BE2C (cell line): ENCODE measurements at regions not wholly inside any gene's neighbourhood (a gene's known extent, or its start where the extent isn't known, plus 50 kb on each side); places are given as distances from the start of the nearest gene placed in this dataset.

Experiments used
- DNase-seq: peaks from one replicate; pipeline ENCODE4 v3.0.0-alpha.2; 2020
- H3K27me3 ChIP-seq: fragments of 250-450 bp; sonication (Bioruptor Pico); 2 replicates; pipeline ENCODE4 v1.5.1; 2020; ENCODE audit warnings: mild to moderate bottlenecking
- H3K36me3 ChIP-seq: fragments of 250-450 bp; sonication (Bioruptor Pico); 2 replicates; pipeline ENCODE4 v1.5.1; 2020; ENCODE audit warnings: mild to moderate bottlenecking
- H3K4me1 ChIP-seq: fragments of 250-450 bp; sonication (Bioruptor Pico); 2 replicates; pipeline ENCODE4 v1.5.1; 2020
- H3K4me3 ChIP-seq: 2 replicates; pipeline ENCODE4 v1.5.1; 2011; ENCODE audit warnings: low read depth, low read length
- H3K9me3 ChIP-seq: fragments of 250-450 bp; sonication (Bioruptor Pico); 2 replicates; pipeline ENCODE4 v1.5.1; 2020
- CTCF ChIP-seq: IDR thresholded peaks from 2 replicates; pipeline ENCODE4 v1.5.1; 2012; ENCODE audit warnings: mild to moderate bottlenecking, low read depth, low read length

- TF ChIP-seq CTCF, result no peak
- Histone ChIP-seq H3K4me3 (no peak overlapping the region), H3K9me3 (no peaks in the 10 kb centered on the region), H3K4me1 (no peaks in the 10 kb centered on the region), H3K27me3 (no peaks in the 10 kb centered on the region), H3K36me3 (no peaks in the 10 kb centered on the region)
- no peak for DNase-seq
Measured at GRCh38 chrX:149208307-149208706, 296.8 kb downstream of the IDS start.

- H3K9me3 ChIP-seq, result no peaks in the 10 kb centered on the region
- no peaks in the 10 kb centered on the region for H3K36me3 ChIP-seq
- no peak for DNase-seq
- no peaks in the 10 kb centered on the region for H3K27me3 ChIP-seq
- H3K4me3 ChIP-seq, result no peak overlapping the region
- H3K4me1 ChIP-seq, result no peaks in the 10 kb centered on the region
- no peak for TF ChIP-seq CTCF
Measured at GRCh38 chrX:149207518-149207917, 297.6 kb downstream of the IDS start.

GRCh38 chrX:149205937-149206336 lies 299.2 kb downstream of the IDS start:
- Histone ChIP-seq H3K36me3 (no peaks in the 10 kb centered on the region), H3K4me3 (no peak overlapping the region), H3K9me3 (no peaks in the 10 kb centered on the region), H3K27me3 (no peaks in the 10 kb centered on the region), H3K4me1 (no peaks in the 10 kb centered on the region)
- TF ChIP-seq CTCF, result no peak
- no peak for DNase-seq

GRCh38 chrX:149205081-149205480 lies 300.0 kb downstream of the IDS start:
- Histone ChIP-seq H3K9me3 (no peaks in the 10 kb centered on the region), H3K36me3 (no peaks in the 10 kb centered on the region), H3K4me1 (no peaks in the 10 kb centered on the region), H3K4me3 (no peak overlapping the region), H3K27me3 (no peaks in the 10 kb centered on the region)
- no peak for DNase-seq
- TF ChIP-seq CTCF, result no peak

GRCh38 chrX:149199734-149200133 lies 305.4 kb downstream of the IDS start:
- no peak for TF ChIP-seq CTCF
- Histone ChIP-seq H3K36me3 (no peaks in the 10 kb centered on the region), H3K27me3 (no peaks in the 10 kb centered on the region), H3K4me1 (no peaks in the 10 kb centered on the region), H3K9me3 (no peaks in the 10 kb centered on the region), H3K4me3 (no peak overlapping the region)
- no peak for DNase-seq

GRCh38 chrX:149198980-149199732 lies 305.9 kb downstream of the IDS start:
- no peaks in the 10 kb centered on the region for H3K9me3 ChIP-seq
- TF ChIP-seq CTCF, result no peak
- no peaks in the 10 kb centered on the region for H3K27me3 ChIP-seq
- no peaks in the 10 kb centered on the region for H3K36me3 ChIP-seq
- DNase-seq, result no peak
- H3K4me3 ChIP-seq, result no peak overlapping the region
- no peaks in the 10 kb centered on the region for H3K4me1 ChIP-seq
